Ramos (cell line): ENCODE measurements at regions not wholly inside any gene's neighbourhood (a gene's known extent, or its start where the extent isn't known, plus 50 kb on each side); places are given as distances from the start of the nearest gene placed in this dataset.

ENCODE experiments used
- in situ Hi-C: fragments of 300-500 bp; cut with MboI; formaldehyde crosslinking; loops from one replicate; pipeline ENCODE4 v1.14.3; 2022; ENCODE audit warnings: low sequenced_read_pairs; ENCODE audit not compliant: unreplicated experiment

GRCh38 chr4:138317175-138317748, 75.1 kb upstream of the SLC7A11 start:
- in situ Hi-C loops, result no loop called here

DNA sequence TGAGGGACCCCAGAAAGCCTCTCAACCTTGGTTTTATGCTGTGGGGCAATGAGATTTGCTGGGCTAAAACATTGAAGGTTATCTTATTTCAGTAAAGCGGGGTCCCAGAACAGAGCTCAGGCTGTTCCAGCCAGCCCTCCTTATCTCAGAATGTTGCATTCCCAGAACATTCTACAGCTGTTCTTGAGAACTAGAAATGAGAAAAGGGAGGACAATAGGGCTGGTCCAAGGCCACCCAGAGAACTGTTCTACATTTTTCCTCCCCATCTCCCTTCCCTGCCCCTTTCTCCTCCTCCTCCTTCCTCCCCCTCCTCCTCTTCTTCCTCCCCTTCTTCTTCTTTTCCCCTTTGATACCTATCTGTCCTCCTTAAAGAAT, 70.4 kb upstream of the SLC7A11 start:
- in situ Hi-C loops, result no loop called here

DNA sequence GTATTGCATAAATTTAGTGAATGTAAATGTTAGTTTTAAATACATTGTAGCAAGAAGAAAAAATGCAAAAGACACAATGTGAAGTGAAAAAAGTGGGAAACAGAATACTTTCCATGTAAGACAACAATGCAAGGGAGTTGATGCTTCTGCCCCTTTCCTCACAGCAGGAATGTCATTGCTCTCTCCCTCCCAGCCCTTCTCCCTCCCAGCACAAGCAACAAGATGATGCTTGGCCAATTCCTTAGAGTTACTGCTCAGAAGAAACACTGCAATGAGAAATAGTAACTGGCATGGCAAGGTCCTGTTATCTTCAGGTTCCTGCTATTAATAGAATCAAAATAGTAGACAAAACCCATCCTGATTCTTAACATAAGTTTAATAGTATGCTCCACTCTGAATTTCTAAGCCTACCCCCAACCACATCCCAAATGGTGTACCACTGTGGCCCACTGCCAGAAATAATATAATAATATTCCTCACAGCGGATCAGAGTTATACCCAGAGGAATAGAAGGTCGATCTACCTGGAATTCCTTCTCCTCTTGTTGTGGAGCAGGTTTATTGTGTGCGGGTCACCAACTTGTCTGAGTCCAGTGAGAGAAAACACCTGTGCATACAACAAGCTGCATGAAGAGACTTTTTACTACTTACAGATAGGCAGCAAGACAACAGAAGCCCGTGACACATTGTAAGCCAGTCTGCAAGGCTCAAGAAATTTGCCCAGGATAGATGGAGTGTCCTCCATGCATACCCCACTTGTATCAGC, 69.8 kb upstream of the SLC7A11 start:
- in situ Hi-C loops, result no loop called here

DNA sequence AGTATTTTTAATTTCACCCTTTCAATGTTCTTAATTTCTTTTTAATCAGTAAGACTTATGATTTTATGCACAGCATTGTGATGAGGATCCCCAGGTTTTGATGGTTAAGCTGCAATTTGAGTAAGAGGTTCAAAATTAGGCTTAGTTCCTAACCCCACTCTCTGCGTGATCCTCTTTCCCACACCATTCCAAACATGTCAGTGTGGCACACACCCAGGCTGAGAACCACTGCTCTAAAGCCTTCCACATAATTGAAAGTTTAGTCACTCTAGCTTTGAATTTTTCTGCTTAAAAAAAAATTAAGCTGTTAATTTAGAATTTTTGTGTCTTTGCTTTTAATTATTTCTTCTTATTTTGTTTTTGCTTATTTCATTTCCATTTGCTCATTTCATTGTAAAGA, 68.8 kb upstream of the SLC7A11 start:
- in situ Hi-C loops, result no loop called here

DNA sequence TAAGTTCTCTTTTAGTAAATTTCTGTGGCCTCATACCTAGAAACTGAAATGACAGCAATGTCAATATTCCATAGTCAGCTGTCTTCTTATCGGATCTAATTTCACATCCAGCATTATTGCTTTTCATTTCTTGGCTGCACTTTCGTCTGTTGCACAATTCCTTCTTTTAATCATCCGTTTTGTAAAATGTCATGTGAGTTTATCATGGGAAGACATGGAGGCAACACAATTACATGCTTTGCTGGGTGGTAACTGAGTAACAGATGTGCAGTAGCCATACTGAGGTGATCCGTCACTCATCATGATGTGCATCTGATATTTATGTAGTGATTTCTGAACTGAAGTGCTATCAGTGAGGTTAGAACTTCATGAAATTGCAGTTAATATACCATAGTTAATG, 68.3 kb upstream of the SLC7A11 start:
- in situ Hi-C loops, result no loop called here

GRCh38 chr4:138308356-138308755, 66.2 kb upstream of the SLC7A11 start:
- in situ Hi-C loops, result no loop called here

- in situ Hi-C loops, result no loop called here
Measured at GRCh38 chr4:138307319-138307718, 65.2 kb upstream of the SLC7A11 start.

DNA sequence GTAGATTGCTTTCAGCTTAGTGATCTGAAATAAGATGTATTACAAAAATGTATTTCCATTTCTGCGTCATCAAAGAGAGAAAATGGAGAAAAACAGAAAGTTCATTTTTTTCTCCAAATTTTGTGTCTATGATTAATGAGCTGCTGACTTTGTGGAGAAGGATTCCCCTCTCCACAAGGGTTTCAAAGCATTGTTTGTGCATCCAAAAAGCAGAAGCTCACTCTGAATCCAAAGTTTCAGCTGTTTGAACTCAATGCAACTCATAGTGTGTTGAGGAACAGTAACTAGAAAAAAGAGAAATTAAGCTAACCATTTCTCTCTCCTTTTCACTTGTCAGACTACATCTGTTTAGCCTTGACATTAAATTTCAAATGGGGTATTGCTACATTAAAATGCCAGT, 62.9 kb upstream of the SLC7A11 start:
- in situ Hi-C loops, result no loop called here

DNA sequence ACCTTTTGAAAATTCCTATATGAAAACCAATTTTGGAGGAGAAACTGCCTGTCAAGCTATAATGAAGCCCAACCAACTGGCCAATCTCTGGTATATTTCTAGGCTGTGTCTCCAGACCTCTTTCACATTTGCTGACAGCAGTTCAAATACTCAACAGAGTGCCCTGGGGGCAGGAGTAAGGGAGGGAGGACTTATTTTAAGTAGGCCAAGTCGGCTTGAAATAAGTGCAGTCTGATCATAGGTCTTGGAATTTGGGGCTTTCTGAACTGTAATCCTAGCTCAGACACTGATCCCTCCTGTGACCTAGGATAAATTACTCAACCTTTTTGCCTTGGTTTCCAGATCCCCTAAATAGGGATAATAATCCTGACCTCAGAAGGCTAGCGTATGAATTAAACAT, 59.4 kb upstream of the SLC7A11 start:
- in situ Hi-C loops, result no loop called here

- in situ Hi-C loops, result no loop called here
Measured at GRCh38 chr4:138300616-138301015, 58.5 kb upstream of the SLC7A11 start.

DNA sequence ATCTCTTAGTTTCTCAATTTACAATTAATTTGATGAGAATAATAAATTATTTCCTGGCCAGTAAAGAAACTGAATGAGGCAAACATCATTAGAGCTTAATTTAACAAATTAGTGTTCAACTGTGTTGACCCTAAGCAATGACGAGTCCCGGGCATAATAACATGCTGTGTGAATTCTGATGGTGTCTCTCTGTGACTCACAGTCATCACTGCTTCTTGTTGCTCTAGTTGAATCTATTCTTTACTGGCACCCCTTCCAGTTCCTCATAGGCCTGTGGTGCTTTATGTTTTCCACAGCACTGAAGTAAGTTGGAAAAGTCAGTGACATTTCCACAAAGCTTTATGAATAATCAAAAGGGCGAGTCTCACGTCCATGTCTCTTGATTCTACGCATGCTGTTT, 57.7 kb upstream of the SLC7A11 start:
- in situ Hi-C loops, result no loop called here

GRCh38 chr4:138298866-138299265, 56.7 kb upstream of the SLC7A11 start:
- in situ Hi-C loops, result no loop called here

DNA sequence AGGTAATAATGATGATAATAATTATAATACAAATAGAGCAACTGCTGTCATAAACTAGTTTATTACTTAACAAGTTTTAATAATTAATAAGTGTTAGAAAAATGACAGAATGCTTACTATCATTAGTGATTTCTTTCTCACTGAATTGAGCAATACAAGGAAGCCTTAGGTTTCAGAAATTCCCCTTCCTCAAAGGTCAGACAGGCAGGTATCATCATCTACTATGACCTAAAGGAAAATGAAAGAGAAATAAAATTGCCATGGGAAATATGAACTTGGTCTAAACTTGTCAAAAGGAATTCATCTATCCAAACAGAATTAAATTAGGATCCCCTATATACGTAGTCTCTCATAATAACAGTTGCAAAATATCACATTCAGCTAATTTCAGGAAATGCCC, 56.3 kb upstream of the SLC7A11 start:
- in situ Hi-C loops, result no loop called here

DNA sequence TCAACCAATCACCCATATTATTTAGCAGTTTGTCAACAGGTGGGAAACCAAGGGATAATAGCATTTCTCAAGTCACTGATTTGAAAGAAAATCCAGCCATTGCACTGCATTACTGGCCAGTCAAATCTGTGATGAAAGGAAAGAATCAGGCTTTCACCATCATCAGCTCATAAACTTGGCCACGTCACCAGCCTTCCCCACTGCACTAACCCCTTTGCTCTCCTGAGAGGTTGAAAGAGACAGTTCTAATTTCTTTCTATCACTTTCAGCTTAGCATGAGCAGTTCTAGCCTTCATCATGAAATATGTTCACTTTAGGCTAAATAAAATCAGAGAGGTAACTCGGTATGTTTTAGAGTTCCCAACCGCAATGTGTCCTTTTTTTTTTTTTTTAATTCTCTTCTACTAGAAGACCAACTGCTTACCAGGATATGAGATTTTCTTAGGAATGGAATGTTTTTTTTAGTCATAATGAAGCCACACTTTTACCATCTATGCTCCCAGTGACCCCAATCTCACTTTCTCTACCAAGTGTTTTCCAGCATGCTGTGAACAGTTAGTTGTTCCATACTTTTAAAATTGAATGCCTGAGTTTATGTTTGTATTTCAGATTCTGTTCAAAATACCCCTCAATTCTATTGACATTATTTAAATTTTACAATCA, 55.7 kb upstream of the SLC7A11 start:
- in situ Hi-C loops, result no loop called here

- in situ Hi-C loops, result no loop called here
Measured at GRCh38 chr4:138292321-138292720, 50.2 kb upstream of the SLC7A11 start.
